ENCODE measurements at regions not wholly inside any gene's neighbourhood (a gene's known extent, or its start where the extent isn't known, plus 50 kb on each side); places are given as distances from the start of the nearest gene placed in this dataset.

DNA sequence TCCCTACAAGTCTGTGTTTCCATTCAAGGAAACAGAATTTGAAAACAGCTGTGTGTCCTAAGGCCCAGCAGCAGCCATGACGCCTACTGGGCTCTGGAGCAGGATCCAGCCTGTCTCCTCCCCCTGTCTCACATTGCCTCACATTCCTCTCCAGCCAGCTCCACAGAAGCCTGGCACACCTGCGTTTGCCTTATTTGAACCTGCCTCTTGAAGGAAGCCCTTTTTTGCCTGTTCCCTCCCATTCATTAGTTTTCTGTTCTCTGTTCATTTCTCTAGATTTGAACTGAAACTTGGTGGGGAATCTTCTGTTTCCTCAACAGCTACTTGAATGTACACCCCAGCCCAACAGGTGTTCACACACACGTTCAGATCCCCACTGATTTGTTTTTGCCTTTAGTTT is 890.5 kb downstream of the TUSC7 start:
- TF ChIP-seq, protein P1, sequence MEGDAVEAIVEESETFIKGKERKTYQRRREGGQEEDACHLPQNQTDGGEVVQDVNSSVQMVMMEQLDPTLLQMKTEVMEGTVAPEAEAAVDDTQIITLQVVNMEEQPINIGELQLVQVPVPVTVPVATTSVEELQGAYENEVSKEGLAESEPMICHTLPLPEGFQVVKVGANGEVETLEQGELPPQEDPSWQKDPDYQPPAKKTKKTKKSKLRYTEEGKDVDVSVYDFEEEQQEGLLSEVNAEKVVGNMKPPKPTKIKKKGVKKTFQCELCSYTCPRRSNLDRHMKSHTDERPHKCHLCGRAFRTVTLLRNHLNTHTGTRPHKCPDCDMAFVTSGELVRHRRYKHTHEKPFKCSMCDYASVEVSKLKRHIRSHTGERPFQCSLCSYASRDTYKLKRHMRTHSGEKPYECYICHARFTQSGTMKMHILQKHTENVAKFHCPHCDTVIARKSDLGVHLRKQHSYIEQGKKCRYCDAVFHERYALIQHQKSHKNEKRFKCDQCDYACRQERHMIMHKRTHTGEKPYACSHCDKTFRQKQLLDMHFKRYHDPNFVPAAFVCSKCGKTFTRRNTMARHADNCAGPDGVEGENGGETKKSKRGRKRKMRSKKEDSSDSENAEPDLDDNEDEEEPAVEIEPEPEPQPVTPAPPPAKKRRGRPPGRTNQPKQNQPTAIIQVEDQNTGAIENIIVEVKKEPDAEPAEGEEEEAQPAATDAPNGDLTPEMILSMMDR (IDR thresholded peaks at IDR 0.05), result no peak
- TF ChIP-seq POLR2AphosphoS5 (IDR thresholded peaks at IDR 0.05), result no peak

Measured in transverse colon (tissue), 4 donors.